ENCODE measurements at regions not wholly inside any gene's neighbourhood (a gene's known extent, or its start where the extent isn't known, plus 50 kb on each side); places are given as distances from the start of the nearest gene placed in this dataset.
A peak's percentile ranks its signal among the peaks of the same experiment; 100 is the strongest.

GRCh38 chr18:35822413-35822812 lies 150.1 kb upstream of the RMP24 start:
- Histone ChIP-seq H3K4me3 (ENCODE audit: low read length) (no peak overlapping the region), H3F3A (ENCODE audit: low read length, unreplicated experiment) (no peaks in the 10 kb centered on the region), H4K20me1 (ENCODE audit: low read length) (no peaks in the 10 kb centered on the region), H3K27ac (ENCODE audit: low read length) (no peak overlapping the region), H3K36me3 (ENCODE audit: low read depth, low read length) (no peaks in the 10 kb centered on the region), H3K4me2 (ENCODE audit: low read length) (no peak overlapping the region), H3K4me1 (ENCODE audit: insufficient read depth, low read length) (no peaks in the 10 kb centered on the region), H3K9ac (ENCODE audit: low read length) (no peak overlapping the region), H3K79me2 (ENCODE audit: low read length) (no peaks in the 10 kb centered on the region), H3K9me3 (ENCODE audit: low read length) (no peaks in the 10 kb centered on the region), H2AFZ (ENCODE audit: low read length) (no peak overlapping the region), H3K9me2 (replicated peaks; ENCODE audit: low read length) (no peaks in the 10 kb centered on the region), H3K27me3 (ENCODE audit: low read length) (no peaks in the 10 kb centered on the region)
- intact Hi-C loops (cut with micrococcal nuclease) = no loop called here
- ATAC-seq (no peak), DNase-seq (no peak)
- POLR2A ChIA-PET (ENCODE audit: unreplicated experiment) = no interaction called here
- CTCF ChIA-PET = no interaction called here
- no TSS peak for BruUV-seq (replicated peaks)
- TF ChIP-seq EZH2 (IDR thresholded peaks at IDR 0.05; ENCODE audit: low read length, unreplicated experiment) (no peak), EZH2phosphoT487 (IDR thresholded peaks at IDR 0.05; ENCODE audit: borderline replicate concordance, low read length) (no peak), CTCF (conservative IDR thresholded peaks at IDR 0.05; ENCODE audit: low read depth, low read length) (no peak)

GRCh38 chr18:35826477-35826876 lies 146.0 kb upstream of the RMP24 start:
- no peak for TF ChIP-seq CTCF (conservative IDR thresholded peaks at IDR 0.05; ENCODE audit: low read depth, low read length)
- TF ChIP-seq EZH2phosphoT487 (IDR thresholded peaks at IDR 0.05; ENCODE audit: borderline replicate concordance, low read length) = no peak
- TF ChIP-seq EZH2 (IDR thresholded peaks at IDR 0.05; ENCODE audit: low read length, unreplicated experiment) = no peak
- H2AFZ ChIP-seq (ENCODE audit: low read length) = no peak overlapping the region
- H3K9ac ChIP-seq (ENCODE audit: low read length) = no peak overlapping the region
- ChIA-PET CTCF (no interaction called here), POLR2A (ENCODE audit: unreplicated experiment) (no interaction called here)
- H3K36me3 ChIP-seq (ENCODE audit: low read depth, low read length) = no peaks in the 10 kb centered on the region
- H4K20me1 ChIP-seq (ENCODE audit: low read length) = no peaks in the 10 kb centered on the region
- H3K9me2 ChIP-seq (replicated peaks; ENCODE audit: low read length) = no peaks in the 10 kb centered on the region
- BruUV-seq (replicated peaks) = no TSS peak
- intact Hi-C loops (cut with micrococcal nuclease) = no loop called here
- H3K27ac ChIP-seq (ENCODE audit: low read length) = no peak overlapping the region
- no peaks in the 10 kb centered on the region; the same call in 1 of the 2 replicates for H3K4me1 ChIP-seq (ENCODE audit: insufficient read depth, low read length)
- DNase-seq = no peak
- H3K9me3 ChIP-seq (ENCODE audit: low read length) = no peaks in the 10 kb centered on the region
- no peaks in the 10 kb centered on the region for H3K27me3 ChIP-seq (ENCODE audit: low read length)
- no peaks in the 10 kb centered on the region for H3K79me2 ChIP-seq (ENCODE audit: low read length)
- ATAC-seq = no peak
- no peak overlapping the region for H3K4me2 ChIP-seq (ENCODE audit: low read length)
- H3F3A ChIP-seq (ENCODE audit: low read length, unreplicated experiment) = no peaks in the 10 kb centered on the region
- H3K4me3 ChIP-seq (ENCODE audit: low read length) = no peak overlapping the region

- ATAC-seq (no peak), DNase-seq (peak; percentile 27)
- POLR2A ChIA-PET (ENCODE audit: unreplicated experiment) = no interaction called here
- H2AFZ ChIP-seq (ENCODE audit: low read length) = no peak overlapping the region
- CTCF ChIA-PET = no interaction called here
- no peaks in the 10 kb centered on the region; the same call in 1 of the 2 replicates for H3K4me1 ChIP-seq (ENCODE audit: insufficient read depth, low read length)
- TF ChIP-seq CTCF (conservative IDR thresholded peaks at IDR 0.05; ENCODE audit: low read depth, low read length) (no peak), EZH2phosphoT487 (IDR thresholded peaks at IDR 0.05; ENCODE audit: borderline replicate concordance, low read length) (no peak), EZH2 (IDR thresholded peaks at IDR 0.05; ENCODE audit: low read length, unreplicated experiment) (no peak)
- H3K27ac ChIP-seq (ENCODE audit: low read length) = no peak overlapping the region
- BruUV-seq (replicated peaks) = no TSS peak
- H3K27me3 ChIP-seq (ENCODE audit: low read length) = no peaks in the 10 kb centered on the region
- H3K9ac ChIP-seq (ENCODE audit: low read length) = no peak overlapping the region
- no peak overlapping the region for H3K4me3 ChIP-seq (ENCODE audit: low read length)
- H3K79me2 ChIP-seq (ENCODE audit: low read length) = no peaks in the 10 kb centered on the region
- no peaks in the 10 kb centered on the region for H4K20me1 ChIP-seq (ENCODE audit: low read length)
- intact Hi-C loops (cut with micrococcal nuclease) = no loop called here
- no peaks in the 10 kb centered on the region for H3F3A ChIP-seq (ENCODE audit: low read length, unreplicated experiment)
- no peak overlapping the region for H3K4me2 ChIP-seq (ENCODE audit: low read length)
- no peaks in the 10 kb centered on the region for H3K9me3 ChIP-seq (ENCODE audit: low read length)
- H3K9me2 ChIP-seq (replicated peaks; ENCODE audit: low read length) = no peaks in the 10 kb centered on the region
- H3K36me3 ChIP-seq (ENCODE audit: low read depth, low read length) = no peaks in the 10 kb centered on the region
These were observed 145.1 kb upstream of the RMP24 start for GRCh38 chr18:35827275-35827902.

Measured in PC-3 (cell line).